HG02588 (cell line): ENCODE measurements at regions not wholly inside any gene's neighbourhood (a gene's known extent, or its start where the extent isn't known, plus 50 kb on each side); places are given as distances from the start of the nearest gene placed in this dataset.
A peak's percentile ranks its signal among the peaks of the same experiment; 100 is the strongest.

ENCODE experiments used
- ATAC-seq: cut with Tn5 transposase; IDR thresholded peaks from one replicate; pipeline ENCODE4 v1.9.1; 2021; ENCODE audit warnings: mild to moderate bottlenecking, moderate library complexity; ENCODE audit not compliant: unreplicated experiment

- ATAC-seq, result no peak
Measured at GRCh38 chr6:103255132-103255531, 1604.6 kb downstream of the HACE1 start.

- no peak for ATAC-seq
Measured at GRCh38 chr6:103236923-103237322, 1622.8 kb downstream of the HACE1 start.

GRCh38 chr6:103231181-103231580 lies 1628.5 kb downstream of the HACE1 start:
- no peak for ATAC-seq

GRCh38 chr6:103215847-103216246 lies 1643.9 kb downstream of the HACE1 start:
- no peak for ATAC-seq

GRCh38 chr6:103210686-103211085 lies 1649.0 kb downstream of the HACE1 start:
- ATAC-seq, result no peak

GRCh38 chr6:103198386-103198785 lies 1661.3 kb downstream of the HACE1 start:
- no peak for ATAC-seq

- peak; percentile 78 for ATAC-seq
Measured at GRCh38 chr6:103193413-103193812, 1666.3 kb downstream of the HACE1 start.

- ATAC-seq, result no peak
Measured at GRCh38 chr6:103191391-103192093, 1668.2 kb downstream of the HACE1 start.

GRCh38 chr6:103184776-103185175 lies 1674.9 kb downstream of the HACE1 start:
- ATAC-seq, result no peak

- no peak for ATAC-seq
Measured at GRCh38 chr6:103183831-103184411, 1675.8 kb downstream of the HACE1 start.

GRCh38 chr6:103178193-103178592 lies 1681.5 kb downstream of the HACE1 start:
- no peak for ATAC-seq

- no peak for ATAC-seq
Measured at GRCh38 chr6:103177791-103178190, 1681.9 kb downstream of the HACE1 start.

- ATAC-seq, result no peak
Measured at GRCh38 chr6:103175056-103175455, 1684.7 kb downstream of the HACE1 start.

GRCh38 chr6:103167345-103168071 lies 1692.2 kb downstream of the HACE1 start:
- no peak for ATAC-seq

- ATAC-seq, result no peak
Measured at GRCh38 chr6:103154779-103155572, 1704.7 kb downstream of the HACE1 start.

GRCh38 chr6:103153016-103153415 lies 1706.7 kb downstream of the HACE1 start:
- no peak for ATAC-seq

- no peak for ATAC-seq
Measured at GRCh38 chr6:103142902-103143301, 1716.8 kb downstream of the HACE1 start.

- ATAC-seq, result no peak
Measured at GRCh38 chr6:103140308-103141027, 1719.3 kb downstream of the HACE1 start.

- ATAC-seq, result no peak
Measured at GRCh38 chr6:103139377-103139776, 1720.3 kb downstream of the HACE1 start.

GRCh38 chr6:103124471-103124870 lies 1731.0 kb downstream of the GRIK2 start:
- no peak for ATAC-seq
